Gastrocnemius medialis (tissue), 4 donors: ENCODE measurements at regions not wholly inside any gene's neighbourhood (a gene's known extent, or its start where the extent isn't known, plus 50 kb on each side); places are given as distances from the start of the nearest gene placed in this dataset.

Experiments used
- POLR2A ChIP-seq, 2 donors: fragments of 450-650 bp; IDR thresholded peaks; one replicate each; pipeline ENCODE4 v1.6.1; 2017; ENCODE audit warnings: antibody characterized with exemption in 2 of 2, mild to moderate bottlenecking in 2 of 2, moderate library complexity in 2 of 2
- TF ChIP-seq, protein P1 (sequence below), 5 experiments: fragments of 450-650 bp in 3 of 5; fragments of 200-600 bp in 2 of 5; sonication (generic) in 2 of 5; IDR thresholded peaks in 4 of 5; conservative IDR thresholded peaks in 1 of 5; 1 replicate in 4 of 5; 2 replicates in 1 of 5; pipeline ENCODE4 v1.5.1; 2016 to 2019; ENCODE audit warnings: antibody characterized with exemption in 5 of 5, mild to moderate bottlenecking in 3 of 5, moderate library complexity in 3 of 5

DNA sequence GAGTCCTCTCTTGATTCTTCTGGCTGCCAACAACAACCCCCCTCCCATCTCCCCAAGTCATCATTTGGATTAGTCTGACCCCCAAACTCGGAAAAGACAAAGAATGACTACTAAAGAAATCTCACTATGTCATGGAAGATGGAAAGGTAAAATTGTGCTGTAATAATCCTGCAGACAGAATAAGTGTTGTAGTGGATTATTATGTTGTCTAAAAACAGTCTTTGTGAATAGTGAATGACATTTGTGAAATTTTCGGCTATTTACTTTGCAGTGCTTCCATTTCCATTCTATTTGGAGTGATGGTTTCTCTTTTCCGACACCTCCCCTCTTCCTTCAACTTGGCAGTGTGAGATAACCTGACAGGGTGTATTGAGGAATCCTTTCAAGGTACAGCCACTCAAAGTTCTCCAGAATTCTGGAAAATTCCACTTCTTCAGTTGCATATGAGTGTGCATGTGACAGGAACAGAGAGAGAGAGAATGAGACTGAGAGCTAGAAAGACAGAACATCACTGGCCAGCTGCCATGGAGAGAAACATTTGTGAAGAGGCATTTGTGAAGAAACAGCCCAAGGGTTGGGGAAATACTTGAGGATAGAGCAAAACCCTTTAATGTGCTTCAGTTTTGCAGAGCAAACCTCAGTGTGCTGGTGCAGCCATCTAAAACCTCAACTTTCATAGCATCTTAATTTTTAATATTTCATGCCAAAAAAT, 141.9 kb upstream of the DLX2 start:
- TF ChIP-seq, protein P1, sequence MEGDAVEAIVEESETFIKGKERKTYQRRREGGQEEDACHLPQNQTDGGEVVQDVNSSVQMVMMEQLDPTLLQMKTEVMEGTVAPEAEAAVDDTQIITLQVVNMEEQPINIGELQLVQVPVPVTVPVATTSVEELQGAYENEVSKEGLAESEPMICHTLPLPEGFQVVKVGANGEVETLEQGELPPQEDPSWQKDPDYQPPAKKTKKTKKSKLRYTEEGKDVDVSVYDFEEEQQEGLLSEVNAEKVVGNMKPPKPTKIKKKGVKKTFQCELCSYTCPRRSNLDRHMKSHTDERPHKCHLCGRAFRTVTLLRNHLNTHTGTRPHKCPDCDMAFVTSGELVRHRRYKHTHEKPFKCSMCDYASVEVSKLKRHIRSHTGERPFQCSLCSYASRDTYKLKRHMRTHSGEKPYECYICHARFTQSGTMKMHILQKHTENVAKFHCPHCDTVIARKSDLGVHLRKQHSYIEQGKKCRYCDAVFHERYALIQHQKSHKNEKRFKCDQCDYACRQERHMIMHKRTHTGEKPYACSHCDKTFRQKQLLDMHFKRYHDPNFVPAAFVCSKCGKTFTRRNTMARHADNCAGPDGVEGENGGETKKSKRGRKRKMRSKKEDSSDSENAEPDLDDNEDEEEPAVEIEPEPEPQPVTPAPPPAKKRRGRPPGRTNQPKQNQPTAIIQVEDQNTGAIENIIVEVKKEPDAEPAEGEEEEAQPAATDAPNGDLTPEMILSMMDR (IDR thresholded peaks at IDR 0.05 in 4 of 5, conservative IDR thresholded peaks at IDR 0.05 in 1 of 5) = no peak
- TF ChIP-seq POLR2A (IDR thresholded peaks at IDR 0.05) = no peak
